ENCODE measurements at regions not wholly inside any gene's neighbourhood (a gene's known extent, or its start where the extent isn't known, plus 50 kb on each side); places are given as distances from the start of the nearest gene placed in this dataset.

DNA sequence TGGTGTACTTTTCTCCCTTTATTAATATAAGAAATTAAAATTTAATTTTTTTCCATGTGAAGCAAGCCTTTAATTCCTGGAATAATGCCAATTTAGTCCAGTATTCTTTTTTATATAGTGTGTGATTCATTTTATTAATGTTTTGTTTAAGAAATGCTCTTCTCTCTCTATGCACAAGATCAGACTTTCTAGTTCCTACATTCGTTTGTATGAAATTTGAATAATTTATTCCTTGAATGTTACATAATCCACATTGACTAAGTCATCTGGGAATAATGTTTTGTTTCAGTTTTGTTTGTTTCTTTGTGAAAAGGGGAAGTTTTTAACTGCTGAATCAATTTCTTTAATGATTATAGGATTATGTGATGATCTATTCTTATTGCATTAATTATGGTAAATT, 181.4 kb upstream of the ID4 start:
- Histone ChIP-seq H3K27me3 (ENCODE audit: low read length) (no peaks in the 10 kb centered on the region), H3F3A (ENCODE audit: insufficient read depth) (no peaks in the 10 kb centered on the region), H3K4me3 (ENCODE audit: insufficient read depth, low read length, poor library complexity, severe bottlenecking) (no peak overlapping the region), H3K36me3 (ENCODE audit: low read length) (no peaks in the 10 kb centered on the region), H3K27ac (ENCODE audit: low read depth, low read length) (no peak overlapping the region), H3K9me3 (ENCODE audit: insufficient read depth, low read length) (no peaks in the 10 kb centered on the region), H3K9me2 (replicated peaks; ENCODE audit: insufficient read depth, low read length) (no peaks in the 10 kb centered on the region), H3K4me2 (ENCODE audit: low read depth, low read length, poor library complexity, severe bottlenecking) (no peak overlapping the region), H4K20me1 (ENCODE audit: low read depth, low read length) (no peaks in the 10 kb centered on the region), H2AFZ (ENCODE audit: low read depth, low read length, severe bottlenecking) (no peak overlapping the region), H3K79me2 (ENCODE audit: insufficient read depth, low read length) (no peaks in the 10 kb centered on the region), H3K9ac (ENCODE audit: low read length) (no peak overlapping the region)
- TF ChIP-seq EZH2phosphoT487 (conservative IDR thresholded peaks at IDR 0.05; ENCODE audit: low read length): no peak
- TF ChIP-seq, protein P1, sequence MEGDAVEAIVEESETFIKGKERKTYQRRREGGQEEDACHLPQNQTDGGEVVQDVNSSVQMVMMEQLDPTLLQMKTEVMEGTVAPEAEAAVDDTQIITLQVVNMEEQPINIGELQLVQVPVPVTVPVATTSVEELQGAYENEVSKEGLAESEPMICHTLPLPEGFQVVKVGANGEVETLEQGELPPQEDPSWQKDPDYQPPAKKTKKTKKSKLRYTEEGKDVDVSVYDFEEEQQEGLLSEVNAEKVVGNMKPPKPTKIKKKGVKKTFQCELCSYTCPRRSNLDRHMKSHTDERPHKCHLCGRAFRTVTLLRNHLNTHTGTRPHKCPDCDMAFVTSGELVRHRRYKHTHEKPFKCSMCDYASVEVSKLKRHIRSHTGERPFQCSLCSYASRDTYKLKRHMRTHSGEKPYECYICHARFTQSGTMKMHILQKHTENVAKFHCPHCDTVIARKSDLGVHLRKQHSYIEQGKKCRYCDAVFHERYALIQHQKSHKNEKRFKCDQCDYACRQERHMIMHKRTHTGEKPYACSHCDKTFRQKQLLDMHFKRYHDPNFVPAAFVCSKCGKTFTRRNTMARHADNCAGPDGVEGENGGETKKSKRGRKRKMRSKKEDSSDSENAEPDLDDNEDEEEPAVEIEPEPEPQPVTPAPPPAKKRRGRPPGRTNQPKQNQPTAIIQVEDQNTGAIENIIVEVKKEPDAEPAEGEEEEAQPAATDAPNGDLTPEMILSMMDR (IDR thresholded peaks at IDR 0.05; ENCODE audit: insufficient read depth, low read length, poor library complexity, severe bottlenecking): no peak

DNA sequence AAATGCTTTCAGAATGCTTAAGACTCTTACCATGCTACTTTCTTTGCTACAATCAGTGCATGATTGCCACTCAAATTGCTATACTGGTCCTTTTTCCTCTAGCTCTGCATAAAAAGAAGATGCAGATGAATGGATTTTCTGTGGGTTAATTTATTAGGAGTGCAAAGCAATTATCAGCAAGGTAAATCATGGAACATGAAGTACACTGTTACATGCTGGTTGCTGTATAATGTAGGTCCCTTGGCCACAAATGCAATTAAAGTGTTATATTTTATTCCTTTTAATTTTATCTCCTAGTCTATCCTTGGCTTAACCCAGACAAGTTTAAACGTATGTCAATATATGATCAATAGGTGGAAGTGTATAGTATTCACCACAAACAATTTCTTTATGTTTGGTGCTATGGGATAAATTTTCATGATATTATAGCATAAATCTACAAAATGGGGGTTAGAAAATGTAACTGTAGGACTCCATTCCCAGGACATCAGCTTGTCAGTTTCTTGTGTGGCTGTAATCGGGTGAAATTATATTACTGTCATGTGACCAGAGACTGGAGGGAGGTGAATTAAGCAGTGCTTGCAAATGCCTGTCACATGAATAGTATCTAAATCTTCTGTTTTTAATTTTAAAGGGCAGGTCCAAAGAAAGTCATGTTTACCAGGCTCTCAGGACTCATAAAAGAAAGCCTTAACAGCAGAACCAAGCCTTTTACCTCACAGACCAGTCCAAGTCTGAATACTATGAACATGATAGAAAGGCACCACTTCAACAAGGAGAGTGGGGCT, 176.9 kb upstream of the ID4 start:
- H3F3A ChIP-seq (ENCODE audit: insufficient read depth): no peaks in the 10 kb centered on the region
- no peak overlapping the region for H3K4me2 ChIP-seq (ENCODE audit: low read depth, low read length, poor library complexity, severe bottlenecking)
- H3K27ac ChIP-seq (ENCODE audit: low read depth, low read length): no peak overlapping the region
- no peak overlapping the region for H2AFZ ChIP-seq (ENCODE audit: low read depth, low read length, severe bottlenecking)
- no peaks in the 10 kb centered on the region for H3K36me3 ChIP-seq (ENCODE audit: low read length)
- no peaks in the 10 kb centered on the region for H3K9me2 ChIP-seq (replicated peaks; ENCODE audit: insufficient read depth, low read length)
- no peaks in the 10 kb centered on the region for H3K79me2 ChIP-seq (ENCODE audit: insufficient read depth, low read length)
- H3K9me3 ChIP-seq (ENCODE audit: insufficient read depth, low read length): no peaks in the 10 kb centered on the region
- H3K27me3 ChIP-seq (ENCODE audit: low read length): no peaks in the 10 kb centered on the region
- H4K20me1 ChIP-seq (ENCODE audit: low read depth, low read length): no peaks in the 10 kb centered on the region
- no peak overlapping the region for H3K9ac ChIP-seq (ENCODE audit: low read length)
- no peak overlapping the region for H3K4me3 ChIP-seq (ENCODE audit: insufficient read depth, low read length, poor library complexity, severe bottlenecking)
- TF ChIP-seq EZH2phosphoT487 (conservative IDR thresholded peaks at IDR 0.05; ENCODE audit: low read length): no peak
- TF ChIP-seq, protein P1 (IDR thresholded peaks at IDR 0.05; ENCODE audit: insufficient read depth, low read length, poor library complexity, severe bottlenecking): no peak

DNA sequence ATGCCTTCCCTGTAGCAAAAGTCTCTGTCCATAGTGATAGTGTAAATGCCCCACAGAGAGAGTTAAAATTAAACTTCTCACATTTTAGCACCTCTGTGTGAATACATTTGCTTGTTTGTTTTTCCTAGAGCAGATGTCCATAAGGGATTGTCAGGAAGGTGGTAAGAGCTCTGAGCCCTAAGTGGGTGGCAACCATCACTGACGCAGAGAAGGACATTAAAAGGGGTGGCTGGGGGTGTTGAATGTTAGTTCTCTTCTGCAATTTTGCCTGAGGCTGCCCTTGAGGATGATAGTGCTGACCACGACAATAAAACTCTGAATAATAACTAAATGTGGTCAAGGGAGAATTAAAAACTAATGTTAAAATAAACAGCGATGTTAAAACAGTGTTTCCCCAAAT, 174.3 kb upstream of the ID4 start:
- H3K4me3 ChIP-seq (ENCODE audit: insufficient read depth, low read length, poor library complexity, severe bottlenecking): no peak overlapping the region
- H3K9me2 ChIP-seq (replicated peaks; ENCODE audit: insufficient read depth, low read length): no peaks in the 10 kb centered on the region
- no peak overlapping the region for H3K4me2 ChIP-seq (ENCODE audit: low read depth, low read length, poor library complexity, severe bottlenecking)

More for the DNA sequence above, 174.3 kb upstream of the ID4 start:
- H3K27me3 ChIP-seq (ENCODE audit: low read length): no peaks in the 10 kb centered on the region
- H4K20me1 ChIP-seq (ENCODE audit: low read depth, low read length): no peaks in the 10 kb centered on the region
- no peaks in the 10 kb centered on the region for H3F3A ChIP-seq (ENCODE audit: insufficient read depth)
- H3K36me3 ChIP-seq (ENCODE audit: low read length): no peaks in the 10 kb centered on the region
- no peaks in the 10 kb centered on the region for H3K9me3 ChIP-seq (ENCODE audit: insufficient read depth, low read length)
- TF ChIP-seq, protein P1 (IDR thresholded peaks at IDR 0.05; ENCODE audit: insufficient read depth, low read length, poor library complexity, severe bottlenecking): no peak
- no peak for TF ChIP-seq EZH2phosphoT487 (conservative IDR thresholded peaks at IDR 0.05; ENCODE audit: low read length)
- H3K79me2 ChIP-seq (ENCODE audit: insufficient read depth, low read length): no peaks in the 10 kb centered on the region
- H3K9ac ChIP-seq (ENCODE audit: low read length): no peak overlapping the region
- H2AFZ ChIP-seq (ENCODE audit: low read depth, low read length, severe bottlenecking): no peak overlapping the region
- no peak overlapping the region for H3K27ac ChIP-seq (ENCODE audit: low read depth, low read length)
